Body of pancreas (tissue), 4 donors: ENCODE measurements at regions not wholly inside any gene's neighbourhood (a gene's known extent, or its start where the extent isn't known, plus 50 kb on each side); places are given as distances from the start of the nearest gene placed in this dataset.

Experiments
- POLR2A ChIP-seq, 3 donors: fragments of 450-650 bp; IDR thresholded peaks; one replicate each; pipeline ENCODE4 v1.6.1; 2016; ENCODE audit warnings: antibody characterized with exemption in 3 of 3, mild to moderate bottlenecking in 2 of 3
- TF ChIP-seq, protein P1 (sequence below), 7 experiments: fragments of 450-650 bp in 4 of 7; fragments of 200-600 bp in 3 of 7; sonication (generic) in 3 of 7; IDR thresholded peaks; one replicate each; pipeline ENCODE4 v1.5.1; 2016 to 2019; ENCODE audit warnings: antibody characterized with exemption in 7 of 7

GRCh38 chr1:230581446-230582079 is 60.7 kb upstream of the COG2 start:
- no peak for TF ChIP-seq POLR2A (IDR thresholded peaks at IDR 0.05)
- TF ChIP-seq, protein P1, sequence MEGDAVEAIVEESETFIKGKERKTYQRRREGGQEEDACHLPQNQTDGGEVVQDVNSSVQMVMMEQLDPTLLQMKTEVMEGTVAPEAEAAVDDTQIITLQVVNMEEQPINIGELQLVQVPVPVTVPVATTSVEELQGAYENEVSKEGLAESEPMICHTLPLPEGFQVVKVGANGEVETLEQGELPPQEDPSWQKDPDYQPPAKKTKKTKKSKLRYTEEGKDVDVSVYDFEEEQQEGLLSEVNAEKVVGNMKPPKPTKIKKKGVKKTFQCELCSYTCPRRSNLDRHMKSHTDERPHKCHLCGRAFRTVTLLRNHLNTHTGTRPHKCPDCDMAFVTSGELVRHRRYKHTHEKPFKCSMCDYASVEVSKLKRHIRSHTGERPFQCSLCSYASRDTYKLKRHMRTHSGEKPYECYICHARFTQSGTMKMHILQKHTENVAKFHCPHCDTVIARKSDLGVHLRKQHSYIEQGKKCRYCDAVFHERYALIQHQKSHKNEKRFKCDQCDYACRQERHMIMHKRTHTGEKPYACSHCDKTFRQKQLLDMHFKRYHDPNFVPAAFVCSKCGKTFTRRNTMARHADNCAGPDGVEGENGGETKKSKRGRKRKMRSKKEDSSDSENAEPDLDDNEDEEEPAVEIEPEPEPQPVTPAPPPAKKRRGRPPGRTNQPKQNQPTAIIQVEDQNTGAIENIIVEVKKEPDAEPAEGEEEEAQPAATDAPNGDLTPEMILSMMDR (IDR thresholded peaks at IDR 0.05) = peak in 1 of 7 experiments; percentile 10
